Posterior cingulate gyrus (tissue), 11 donors: ENCODE measurements at regions not wholly inside any gene's neighbourhood (a gene's known extent, or its start where the extent isn't known, plus 50 kb on each side); places are given as distances from the start of the nearest gene placed in this dataset.
"Not testable (repeated sequence)": the region's sequence is repeated elsewhere in the genome, so short reads cannot be mapped to it uniquely, and the experiment has no call there.

Source experiments
- DNase-seq, 10 donors: peaks; one replicate each; pipeline versions ENCODE4 v3.0.0 to v3.0.0-alpha.2; 2020 to 2021; ENCODE audit warnings: mixed read lengths in 3 of 10
- intact Hi-C: fragments of 100-400 bp; cut with DNase I; formaldehyde crosslinking; loops from one replicate; pipeline ENCODE4 v1.15.1; 2023

DNA sequence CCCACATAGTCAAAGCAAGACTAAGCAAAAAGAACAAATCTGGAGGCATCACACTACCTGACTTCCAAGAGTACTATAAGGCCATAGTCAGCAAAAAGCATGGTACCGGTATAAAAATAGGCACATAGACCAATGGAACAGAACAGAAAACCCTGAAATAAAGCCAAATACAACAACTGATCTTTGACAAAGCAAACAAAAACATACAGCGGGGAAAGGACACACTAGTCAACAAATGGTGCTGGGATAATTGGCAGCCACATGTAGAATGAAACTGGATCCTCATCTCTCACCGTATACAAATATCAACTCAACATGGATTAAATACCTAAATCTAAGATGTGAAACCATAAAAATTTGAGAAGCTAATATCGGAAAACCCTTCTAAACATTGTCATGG lies 819.3 kb upstream of the FRG1 start:
- intact Hi-C loops: no loop called here
- no peak for DNase-seq

DNA sequence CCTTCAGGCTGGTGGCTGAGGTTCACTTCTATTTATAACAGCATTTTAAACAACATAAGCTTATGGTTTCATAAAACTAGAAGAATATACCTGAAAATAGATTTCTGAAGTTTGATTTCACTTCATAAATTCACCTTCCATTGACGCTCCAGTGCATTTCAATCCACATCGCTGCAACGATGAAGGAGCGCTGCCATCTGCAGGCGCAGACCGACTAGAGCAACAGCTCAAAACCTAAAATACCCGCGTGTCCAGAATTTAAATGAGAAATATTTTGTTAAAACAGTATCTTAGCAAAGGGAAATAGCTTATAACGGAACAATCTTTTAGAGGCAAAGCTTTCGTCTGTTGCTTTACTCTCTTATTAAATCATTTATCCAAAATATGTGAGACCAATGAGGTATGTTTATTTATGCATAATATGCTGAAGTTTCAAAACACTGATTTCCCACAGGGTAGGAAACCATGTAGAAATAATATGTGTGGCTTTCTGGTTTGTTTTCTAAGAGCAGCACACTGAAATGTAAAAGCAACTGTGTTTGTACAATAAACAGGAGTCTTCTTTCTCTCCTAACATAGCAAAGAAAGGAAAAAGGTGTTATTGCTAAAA lies 816.4 kb upstream of the FRG1 start:
- intact Hi-C loops: no loop called here
- peak in 9 of 10 donors; percentile 23 to 91 (median 48) for DNase-seq

DNA sequence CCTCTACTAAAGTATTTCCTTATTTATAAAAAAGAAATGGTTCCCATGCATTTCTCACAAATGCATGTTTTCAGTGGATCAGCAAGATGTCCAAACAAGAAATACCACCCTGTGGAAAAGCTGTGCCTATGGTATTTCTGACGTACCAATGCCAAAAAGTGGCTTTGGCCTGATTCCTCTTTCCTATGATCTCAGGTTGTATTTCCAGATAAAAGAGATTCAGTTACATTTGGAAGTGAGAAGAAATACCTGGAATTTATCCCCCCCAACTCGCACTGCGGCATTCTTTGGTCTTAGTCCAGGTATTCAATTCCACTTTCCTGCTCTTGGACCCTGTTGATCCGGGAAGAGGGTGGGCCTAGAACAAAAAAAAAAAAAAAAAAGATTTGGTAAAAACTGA lies 815.9 kb upstream of the FRG1 start:
- intact Hi-C loops: loop anchor here (5.0 kb wide), 1 partner anchor 1517 kb away; no protein-coding TSS in a partner anchor
- no peak for DNase-seq

DNA sequence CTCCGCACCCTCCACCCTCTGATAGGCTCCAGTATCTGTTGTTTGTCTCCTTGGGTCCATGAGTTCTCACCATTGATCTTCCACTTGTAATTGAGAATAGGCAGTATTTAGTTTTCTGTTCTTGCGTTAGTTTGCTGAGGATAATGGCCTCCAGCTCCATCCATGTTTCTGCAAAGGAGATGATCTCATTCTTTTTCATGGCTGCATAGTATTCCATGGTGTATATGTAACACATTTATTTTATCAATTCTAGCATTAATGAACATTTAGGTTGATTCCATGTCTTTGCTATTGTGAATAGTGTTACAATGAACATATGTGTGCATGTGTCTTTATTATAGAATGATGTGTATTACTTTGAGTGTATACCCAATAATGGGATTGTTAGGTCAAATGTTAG lies 814.6 kb upstream of the FRG1 start:
- intact Hi-C loops: loop anchor here (5.0 kb wide), 1 partner anchor 1519 kb away; no protein-coding TSS in a partner anchor
- no peak for DNase-seq

DNA sequence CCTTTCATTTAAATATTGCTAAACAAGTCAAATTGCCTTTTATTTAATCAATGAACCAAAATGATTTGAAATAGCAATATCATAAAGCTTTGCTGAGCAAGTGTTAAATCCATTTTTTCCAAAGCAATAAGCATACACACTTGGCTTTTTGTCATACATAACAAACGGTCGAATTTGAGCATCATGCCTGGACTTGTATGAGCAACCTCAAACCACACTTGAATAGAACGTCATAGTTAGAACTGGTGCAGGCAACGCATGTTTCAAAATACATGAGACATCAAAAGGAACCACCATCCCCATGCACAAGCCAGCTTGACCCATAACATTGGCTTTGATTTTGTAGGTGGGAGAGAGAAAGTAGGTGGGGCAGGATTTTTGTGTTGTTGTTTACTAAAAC lies 812.3 kb upstream of the FRG1 start:
- DNase-seq: no peak
- intact Hi-C loops: loop anchor here (5.0 kb wide), 1 partner anchor 1521 kb away; no protein-coding TSS in a partner anchor

DNA sequence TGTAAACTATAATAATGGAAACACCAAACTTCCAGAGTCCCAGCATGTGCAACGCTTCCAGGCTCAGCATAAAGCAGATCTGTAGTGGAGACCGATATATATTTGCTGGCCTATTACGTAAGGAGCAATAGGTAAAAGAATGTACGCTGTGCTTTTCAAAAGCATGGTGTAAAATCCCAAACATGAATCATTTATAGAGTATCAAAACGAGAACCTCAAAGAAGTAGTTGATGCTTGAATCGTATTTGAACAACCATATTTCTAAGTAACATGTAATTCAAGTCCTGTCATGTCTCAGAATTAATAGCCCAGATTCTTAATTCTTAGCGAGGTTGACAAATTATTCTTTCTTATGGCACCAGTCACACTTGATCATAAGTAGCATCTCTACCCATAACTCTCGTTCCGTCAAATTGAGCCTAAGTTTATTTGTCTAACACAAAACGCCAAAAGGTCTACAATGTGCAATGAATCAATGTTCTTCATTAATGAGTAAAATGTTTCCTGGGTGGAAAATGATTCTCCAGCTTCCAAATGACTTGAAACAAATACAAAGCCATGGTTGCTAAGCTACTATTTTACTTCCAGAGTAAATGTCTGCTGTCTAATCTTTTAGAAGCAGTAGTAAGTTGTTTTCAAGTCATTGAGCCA lies 811.5 kb upstream of the FRG1 start:
- intact Hi-C loops: loop anchor here (5.0 kb wide), 1 partner anchor 1522 kb away; no protein-coding TSS in a partner anchor
- no peak for DNase-seq

DNA sequence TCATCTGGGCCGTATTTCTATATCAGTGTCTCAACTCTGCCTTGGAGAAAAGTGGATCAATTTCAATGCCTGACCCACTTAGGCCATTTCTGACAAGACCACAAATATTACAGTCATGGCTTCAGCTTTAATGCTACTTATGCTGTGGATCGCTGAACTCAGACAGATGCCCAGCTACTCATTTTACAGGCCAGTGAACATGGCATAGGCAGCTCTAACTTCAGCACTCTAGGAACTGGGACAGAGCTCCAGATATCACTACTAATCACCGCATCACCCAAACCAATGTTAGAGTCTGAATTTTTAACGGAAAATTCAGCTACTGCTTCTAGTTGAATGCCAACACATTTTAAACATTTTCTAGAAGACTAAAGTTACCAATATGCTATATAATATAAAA lies 809.6 kb upstream of the FRG1 start:
- DNase-seq: no peak
- intact Hi-C loops: no loop called here

DNA sequence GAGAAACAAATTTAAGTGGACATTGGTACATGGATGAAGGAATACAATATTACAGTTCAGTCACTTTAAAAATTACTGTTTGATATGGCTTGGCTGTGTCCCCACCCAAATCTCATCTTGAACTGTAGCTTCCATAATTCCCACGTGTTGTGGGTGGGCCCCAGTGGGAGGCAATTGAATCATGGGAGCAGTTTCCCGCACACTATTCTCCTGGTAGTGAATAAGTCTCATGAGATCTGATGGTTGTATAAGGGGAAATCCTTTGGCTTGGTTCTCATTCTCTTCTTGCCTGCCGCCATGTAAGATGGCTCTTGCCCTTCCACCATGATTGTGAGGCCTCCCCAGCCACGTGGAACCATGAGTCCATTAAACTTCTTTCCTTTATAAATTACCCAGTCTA lies 804.2 kb upstream of the FRG1 start:
- intact Hi-C loops: no loop called here
- DNase-seq: no peak

DNA sequence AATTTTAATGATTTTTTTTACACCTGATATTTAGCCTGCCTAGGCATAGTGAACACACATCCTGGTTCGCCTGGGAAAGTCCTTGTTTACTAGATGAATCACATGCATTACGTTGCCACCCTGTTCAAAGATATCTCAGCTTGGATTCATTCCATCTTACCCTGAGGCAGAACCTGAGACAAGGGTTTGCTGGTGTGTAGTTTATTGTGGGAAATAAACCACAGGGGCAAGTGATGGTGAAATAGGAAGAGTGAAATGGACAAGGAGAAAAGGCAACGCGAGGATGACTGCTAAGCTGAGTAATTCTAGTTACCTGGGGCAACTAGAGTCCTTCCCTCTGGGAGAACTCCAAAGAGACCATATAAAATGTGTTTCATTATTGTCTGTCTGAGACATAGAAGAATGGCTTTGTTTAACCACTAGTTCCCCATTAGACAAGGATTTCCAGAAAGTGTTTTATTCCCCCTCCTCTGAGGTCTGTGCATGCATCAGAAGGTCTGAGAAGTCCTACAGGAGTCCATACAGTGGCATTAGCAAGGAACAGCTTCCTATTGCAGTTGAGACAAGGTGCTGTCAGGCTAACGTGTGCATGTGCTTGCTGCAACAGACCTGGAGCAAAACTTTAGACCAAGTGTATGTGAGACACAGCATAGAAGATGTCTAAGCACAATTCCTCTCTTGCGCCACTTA lies 797.3 kb upstream of the FRG1 start:
- intact Hi-C loops: no loop called here
- no peak for DNase-seq

DNA sequence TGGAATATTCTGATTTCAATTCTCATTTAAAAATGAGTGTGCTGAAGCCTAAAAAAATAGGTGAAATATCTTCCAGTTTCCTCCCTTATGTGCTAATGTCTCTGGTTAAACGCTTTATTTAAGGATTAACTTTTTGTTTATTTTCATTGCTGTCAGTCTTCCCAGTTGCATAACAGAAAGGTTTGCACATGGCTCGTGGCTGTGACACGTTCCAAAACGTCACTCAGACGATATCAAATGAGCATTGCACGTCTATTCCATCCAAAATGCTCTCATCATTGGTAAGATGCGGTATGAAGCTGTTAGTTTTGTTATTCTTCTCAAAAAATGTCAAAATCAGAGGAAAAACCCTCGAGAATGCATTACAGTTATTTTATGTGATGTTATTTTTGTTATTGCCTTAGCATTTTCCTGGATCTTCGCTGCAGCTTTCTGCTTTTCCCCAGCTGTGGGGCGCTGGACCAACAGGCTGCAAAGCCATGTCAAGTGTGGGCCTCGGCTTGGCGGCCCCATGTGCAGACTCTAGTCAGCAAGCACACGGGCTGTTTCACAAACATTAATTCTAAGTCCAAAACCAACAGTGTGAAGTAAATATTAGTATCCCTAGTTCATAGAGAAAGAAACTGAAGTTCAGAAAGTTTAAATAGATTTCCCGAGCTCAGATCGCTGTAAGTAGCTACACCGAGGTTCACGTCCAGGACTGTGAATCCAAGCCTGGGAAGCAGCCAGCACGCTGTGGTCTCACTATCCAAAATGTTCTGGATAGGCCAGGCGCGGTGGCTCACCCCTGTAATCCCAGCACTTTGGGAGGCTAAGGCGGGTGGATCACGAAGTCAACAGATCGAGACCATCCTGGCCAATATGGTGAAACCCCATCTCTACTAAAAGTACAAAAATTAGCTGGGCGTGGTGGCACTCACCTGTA lies 793.4 kb upstream of the FRG1 start:
- DNase-seq: no peak
- intact Hi-C loops: no loop called here

DNA sequence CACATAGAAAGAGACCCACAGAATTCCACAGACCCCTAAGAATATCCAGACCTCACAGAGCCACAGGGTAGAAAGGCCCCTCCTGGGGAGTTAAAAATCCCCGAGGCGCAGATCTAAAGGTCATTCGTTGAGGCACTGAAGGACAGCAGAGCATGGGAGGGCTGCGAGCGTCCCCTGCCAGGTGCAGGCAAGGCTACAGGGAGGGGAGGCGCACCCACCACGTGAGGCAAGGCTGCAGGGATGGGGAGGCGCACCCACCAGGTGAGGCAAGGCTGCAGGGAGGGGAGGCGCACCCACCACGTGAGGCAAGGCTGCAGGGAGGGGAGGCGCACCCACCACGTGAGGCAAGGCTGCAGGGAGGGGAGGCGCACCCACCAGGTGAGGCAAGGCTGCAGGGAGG lies 785.6 kb upstream of the FRG1 start:
- intact Hi-C loops: not testable (repeated sequence)
- peak in 1 of 10 donors; percentile 75 for DNase-seq

DNA sequence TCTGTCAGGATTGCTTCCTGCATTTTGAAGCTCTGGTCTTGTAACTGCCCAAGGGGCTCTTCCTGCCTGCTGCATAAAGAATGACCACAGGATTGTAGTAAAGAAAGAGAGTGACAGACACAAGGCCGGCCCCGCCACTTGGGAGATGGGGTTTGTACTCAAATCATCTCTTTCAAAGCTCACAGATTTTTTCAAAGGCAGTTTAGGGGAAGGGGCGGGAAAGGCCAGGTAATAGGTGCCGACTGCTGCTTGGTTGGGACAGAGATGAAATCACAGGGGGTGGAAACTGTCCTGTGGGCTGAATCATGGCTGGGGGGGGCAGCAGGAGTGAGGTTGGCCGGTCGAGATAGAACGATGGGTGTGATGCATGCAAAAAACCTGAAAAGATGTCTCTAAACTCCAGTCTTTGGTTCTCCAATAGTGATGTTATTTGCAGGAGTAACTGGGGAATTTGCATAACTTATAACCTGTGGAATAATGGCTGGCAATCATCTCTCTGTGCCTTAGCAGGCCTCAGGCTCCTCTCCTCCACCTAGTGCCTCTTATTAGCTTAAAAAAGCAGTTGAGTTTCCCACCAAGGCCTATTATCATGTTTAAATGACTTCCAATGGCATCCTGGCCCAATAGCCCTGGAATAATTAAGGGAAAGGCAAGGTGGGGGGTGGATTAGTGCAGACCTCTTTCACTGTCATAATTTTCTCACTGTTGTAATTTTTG lies 778.4 kb upstream of the FRG1 start:
- intact Hi-C loops: no loop called here
- DNase-seq: no peak

DNA sequence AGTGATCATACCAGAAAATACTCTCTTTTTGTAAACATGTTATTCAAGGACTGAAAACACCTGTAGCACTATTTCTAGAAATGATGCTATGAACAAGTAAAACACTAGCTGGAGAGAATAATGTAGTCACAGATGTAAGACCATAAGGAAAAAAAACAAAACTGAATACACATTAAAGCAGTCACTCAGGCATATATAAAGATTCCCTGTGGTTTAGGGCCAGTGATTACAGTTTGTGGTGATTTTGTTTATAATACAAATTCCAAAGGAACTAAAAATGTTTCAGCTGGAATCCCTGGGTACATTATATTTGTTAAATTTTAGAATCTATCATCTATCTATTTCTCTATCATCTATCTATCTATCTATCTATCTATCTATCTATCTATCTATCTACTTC lies 777.8 kb upstream of the FRG1 start:
- intact Hi-C loops: no loop called here
- no peak for DNase-seq

DNA sequence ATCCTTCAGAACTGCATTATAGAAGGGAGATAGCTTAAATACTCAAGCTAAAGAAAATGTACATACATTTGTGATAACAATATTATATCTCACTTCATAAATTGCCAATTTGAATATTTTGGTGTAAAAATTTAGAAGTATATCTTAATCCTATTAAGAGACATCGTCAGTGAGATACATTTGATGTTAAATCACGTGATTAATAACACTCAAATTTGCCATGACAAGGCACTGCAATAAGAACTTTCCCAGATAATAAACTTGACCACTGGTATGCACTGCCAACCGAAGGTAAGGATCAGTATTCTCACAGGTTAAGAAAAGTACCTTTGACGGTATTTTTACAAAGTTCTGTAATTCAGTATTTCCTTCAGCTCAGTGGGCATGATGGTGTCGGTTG lies 764.7 kb upstream of the FRG1 start:
- DNase-seq: no peak
- intact Hi-C loops: no loop called here

DNA sequence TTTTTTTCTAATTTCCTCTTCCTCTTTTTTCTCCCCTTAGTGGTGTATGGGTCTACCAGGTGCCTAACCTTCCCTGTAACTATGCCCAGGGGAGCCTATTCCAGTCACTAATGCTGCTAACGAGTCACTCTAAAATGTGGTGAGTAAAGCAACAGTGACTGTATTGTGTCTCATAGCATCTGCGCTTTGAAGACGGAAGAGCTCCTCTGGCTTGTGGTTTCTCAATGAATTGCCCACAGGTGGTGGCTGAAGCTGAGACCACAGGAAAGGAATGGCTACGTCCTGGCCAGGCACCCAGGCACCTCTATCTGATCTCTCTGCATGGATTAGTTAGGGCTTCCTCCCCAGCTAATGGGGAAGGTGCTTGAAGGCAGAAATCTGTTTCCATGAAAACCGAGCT lies 763.5 kb upstream of the FRG1 start:
- no peak for DNase-seq
- intact Hi-C loops: no loop called here

DNA sequence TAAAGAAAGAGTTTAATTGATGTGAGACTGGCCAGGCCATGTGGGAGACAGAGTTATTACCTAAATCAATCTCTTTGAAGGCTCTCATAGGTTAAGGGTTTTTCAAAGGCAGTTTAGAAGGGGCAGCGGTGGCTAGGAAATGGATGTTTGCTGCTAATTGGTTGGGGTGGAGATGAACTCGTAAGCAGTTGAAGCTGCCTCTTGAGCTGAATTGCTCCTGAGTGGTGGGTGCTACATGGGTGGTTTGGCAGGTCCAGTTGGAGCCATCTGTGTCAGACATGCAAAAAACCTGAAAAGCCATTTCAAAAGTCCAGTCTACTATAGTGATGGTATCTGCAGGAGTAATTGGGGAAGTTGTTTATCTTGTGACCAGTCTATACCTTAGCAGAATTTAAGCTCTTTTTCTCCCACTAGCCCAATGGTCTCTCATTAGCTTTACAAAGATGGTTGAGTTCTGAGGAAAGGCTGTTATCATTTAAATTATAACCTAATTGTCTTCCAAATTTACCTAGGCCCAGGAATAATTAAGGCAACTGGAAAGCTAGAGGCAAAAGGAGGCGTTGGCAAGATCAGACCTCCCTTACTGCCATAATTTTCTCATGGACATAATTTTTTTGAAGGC lies 762.4 kb upstream of the FRG1 start:
- intact Hi-C loops: no loop called here

DNA sequence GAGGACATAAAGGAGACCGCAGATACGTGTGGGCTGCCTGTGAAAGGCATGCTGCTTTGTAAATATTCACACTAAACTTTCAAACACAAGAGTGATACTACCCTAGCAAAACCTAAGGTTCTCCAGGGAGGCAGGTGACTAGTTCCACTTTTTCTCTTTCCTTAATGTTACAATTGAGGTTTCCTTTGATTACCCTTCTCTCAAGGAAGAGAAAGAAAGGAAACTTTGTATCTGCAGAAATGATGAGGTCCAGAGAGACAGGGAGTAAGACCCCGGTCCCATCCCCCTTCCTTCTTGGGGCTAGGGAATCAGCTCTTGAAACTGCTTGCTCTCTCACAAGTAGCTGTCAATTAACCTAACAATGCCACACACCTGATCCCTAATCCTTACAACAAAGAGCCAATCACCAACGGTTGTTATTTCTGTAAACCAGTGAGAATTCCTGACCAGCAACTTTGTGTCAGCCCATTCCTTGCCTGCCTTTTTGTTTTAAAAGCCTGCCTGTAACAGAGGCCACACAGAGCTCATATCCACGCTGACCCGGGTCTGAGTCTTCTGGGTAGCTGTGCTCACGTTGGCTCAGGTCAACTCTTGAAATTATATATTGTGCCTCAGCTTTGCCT lies 754.8 kb upstream of the FRG1 start:
- intact Hi-C loops: no loop called here

More for the DNA sequence above, 762.4 kb upstream of the FRG1 start:
- DNase-seq: no peak

DNA sequence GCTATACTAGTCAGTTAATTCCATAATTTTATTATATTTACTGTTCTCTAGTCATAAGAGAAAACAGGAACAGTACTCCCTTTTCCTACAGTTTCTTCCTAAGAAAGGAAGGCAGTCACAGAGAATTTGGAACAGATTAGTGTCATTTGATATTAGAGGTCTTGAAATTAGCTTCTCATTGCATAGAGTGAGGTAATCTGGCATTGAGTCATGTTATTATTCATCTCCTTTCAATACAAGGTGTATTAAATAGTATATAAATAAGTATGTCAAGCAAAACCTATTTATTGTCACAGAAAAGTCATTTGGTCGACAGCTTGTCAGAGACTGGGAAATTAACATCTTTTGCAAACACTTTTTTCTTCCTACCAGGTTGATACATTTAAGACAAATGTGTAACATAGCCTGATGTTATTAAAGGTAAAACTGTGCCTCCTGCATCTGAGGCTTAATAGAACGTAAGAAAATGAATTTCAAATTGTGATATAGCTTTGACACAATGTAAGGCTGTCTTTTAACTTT lies 753.1 kb upstream of the FRG1 start:
- intact Hi-C loops: no loop called here
- no peak for DNase-seq

More for the DNA sequence above, 754.8 kb upstream of the FRG1 start:
- DNase-seq: no peak

DNA sequence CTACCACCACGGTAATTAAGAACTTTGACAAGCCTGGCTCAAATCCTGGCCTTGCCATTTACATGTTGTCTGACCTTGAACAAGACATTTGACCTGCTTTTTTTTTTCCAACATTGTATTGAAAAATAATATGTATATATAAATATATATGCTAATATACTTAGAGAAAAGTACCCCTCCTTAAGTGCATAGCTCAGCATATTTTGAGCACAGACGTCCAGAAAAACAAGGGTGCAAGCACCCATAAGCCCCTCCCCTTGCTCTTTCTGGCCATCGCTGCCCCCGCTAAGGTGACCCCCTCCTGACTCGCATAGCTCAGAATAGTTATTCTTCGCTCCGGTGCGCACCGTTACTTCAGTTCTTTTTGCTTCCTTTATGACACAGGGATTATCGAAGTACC lies 742.0 kb upstream of the FRG1 start:
- intact Hi-C loops: no loop called here
- no peak for DNase-seq
